T-helper 1 cell (primary cell): ENCODE measurements at regions not wholly inside any gene's neighbourhood (a gene's known extent, or its start where the extent isn't known, plus 50 kb on each side); places are given as distances from the start of the nearest gene placed in this dataset.
"Not testable (repeated sequence)": the region's sequence is repeated elsewhere in the genome, so short reads cannot be mapped to it uniquely, and the experiment has no call there.

Experiments used
- DNase-seq, 5 donors: peaks; one replicate each; pipeline ENCODE4 v3.0.0-alpha.2; 2012 to 2020

GRCh38 chr3:67167481-67167880, 169.4 kb downstream of the KBTBD8 start:
- DNase-seq, result no peak

- no peak for DNase-seq
Observed at GRCh38 chr3:67171841-67172240, 173.7 kb downstream of the KBTBD8 start.

DNA sequence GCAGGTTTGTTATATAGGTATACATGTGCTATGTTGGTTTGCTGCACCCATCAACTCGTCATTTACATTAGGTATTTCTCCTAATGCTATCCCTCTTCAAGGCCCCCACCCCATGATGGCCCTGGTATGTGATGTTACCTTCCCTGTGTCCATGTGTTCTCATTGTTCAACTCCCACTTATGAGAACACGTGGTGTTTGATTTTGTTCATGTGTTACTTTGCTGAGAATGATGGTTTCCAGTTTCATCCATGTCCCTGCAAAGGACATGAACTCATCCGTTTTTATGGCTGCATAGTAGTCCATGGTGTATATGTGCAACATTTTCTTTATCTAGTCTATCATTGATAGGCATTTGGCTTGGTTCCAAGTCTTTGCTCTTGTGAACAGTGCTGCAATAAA, 175.0 kb downstream of the KBTBD8 start:
- DNase-seq, result not testable (repeated sequence)

DNA sequence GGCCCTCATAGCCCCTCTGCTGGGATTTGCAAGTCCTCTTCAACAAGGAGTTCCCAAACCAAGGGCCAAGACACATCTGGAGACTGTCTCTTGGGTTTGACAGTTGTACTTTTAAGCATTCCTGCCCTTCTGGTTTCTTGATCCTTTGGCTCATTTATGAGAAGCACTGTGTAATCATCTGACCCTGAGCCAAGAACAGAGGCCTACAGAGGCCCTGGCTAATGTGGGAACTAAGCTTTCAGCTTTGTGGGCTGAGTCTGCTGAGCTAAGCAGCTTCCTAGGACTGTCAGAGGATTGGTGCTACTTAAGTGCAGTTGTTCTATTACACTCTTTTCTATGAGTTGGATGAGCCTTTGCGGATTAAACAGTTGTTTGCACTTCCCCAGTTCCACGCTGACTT, 178.3 kb downstream of the KBTBD8 start:
- DNase-seq, result no peak

DNA sequence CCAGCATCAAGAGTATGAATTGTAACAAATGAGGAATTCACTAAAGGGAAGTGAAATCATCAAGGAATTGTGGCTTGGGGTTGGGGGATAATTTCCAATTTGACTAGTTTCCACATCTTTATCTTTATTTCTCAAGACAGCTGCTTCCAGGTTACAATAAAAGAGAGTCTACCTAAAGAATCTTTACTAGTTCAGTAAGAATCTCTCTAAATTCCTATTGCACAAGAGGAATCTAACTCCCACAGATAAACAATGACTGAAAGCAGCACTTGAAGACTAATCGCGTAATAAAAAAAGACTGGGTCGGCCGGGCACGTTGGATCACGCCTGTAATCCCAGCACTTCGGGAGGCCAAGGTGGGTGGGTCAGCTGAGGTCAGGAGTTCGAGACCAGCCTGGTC, 194.4 kb downstream of the KBTBD8 start:
- no peak for DNase-seq

DNA sequence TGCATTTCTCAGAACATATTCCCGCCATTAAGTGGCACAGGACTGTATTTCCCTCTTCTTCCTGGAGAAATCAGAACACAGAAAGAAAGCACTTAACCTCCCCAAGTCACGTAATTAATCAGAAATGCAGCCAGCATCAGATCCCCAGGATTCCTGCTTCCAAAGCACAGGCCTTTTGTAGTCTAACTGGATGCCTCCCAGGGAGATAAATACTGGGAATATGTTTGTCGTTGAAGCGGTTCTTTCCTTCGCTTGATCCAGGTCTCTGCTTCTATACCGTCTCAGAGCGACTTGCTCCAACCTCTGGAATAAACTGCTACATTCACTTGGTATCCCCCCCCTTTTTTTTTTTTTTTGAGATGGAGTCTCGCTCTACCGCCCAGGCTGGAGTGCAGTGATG, 198.6 kb downstream of the KBTBD8 start:
- no peak for DNase-seq

- no peak for DNase-seq
Observed at GRCh38 chr3:67198374-67198773, 200.3 kb downstream of the KBTBD8 start.

- DNase-seq, result no peak
Observed at GRCh38 chr3:67200618-67201017, 202.5 kb downstream of the KBTBD8 start.

DNA sequence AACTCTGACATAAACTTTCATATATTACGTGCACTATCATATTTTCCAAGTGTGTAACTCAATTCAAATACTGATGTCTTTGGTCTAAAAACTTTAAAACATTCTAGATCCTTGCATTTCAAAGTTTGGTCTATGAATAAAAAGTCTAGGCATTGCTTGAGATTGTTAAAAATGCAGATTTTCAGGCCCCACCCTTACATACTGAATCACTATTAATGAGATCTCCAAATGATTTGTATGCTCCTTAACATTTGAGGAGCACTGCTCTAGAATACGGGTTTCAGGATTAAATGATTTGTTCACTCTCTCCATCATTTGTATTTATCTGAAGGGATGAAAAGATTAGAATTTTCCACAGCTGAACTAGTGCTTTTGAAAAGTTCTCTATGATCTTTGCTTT, 202.9 kb downstream of the KBTBD8 start:
- no peak for DNase-seq

DNA sequence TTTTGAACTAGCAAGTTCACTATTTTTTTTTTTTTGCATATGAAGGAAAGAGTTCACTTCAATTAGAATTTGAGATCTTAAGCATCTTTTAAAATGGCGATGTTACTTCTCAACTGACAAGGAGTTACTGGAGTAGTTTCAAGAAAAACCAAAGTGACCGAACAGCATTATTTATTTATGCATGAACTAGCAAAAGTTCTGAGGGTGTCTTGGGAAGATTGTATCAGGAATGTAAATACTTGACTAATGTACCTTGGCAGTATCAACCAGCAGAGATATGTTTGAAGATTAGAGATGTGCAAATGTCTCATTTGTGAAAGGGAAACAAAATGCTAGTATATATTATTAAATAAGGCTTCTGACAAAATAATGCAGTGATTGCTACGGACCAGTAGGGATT, 203.9 kb downstream of the KBTBD8 start:
- DNase-seq, result no peak

DNA sequence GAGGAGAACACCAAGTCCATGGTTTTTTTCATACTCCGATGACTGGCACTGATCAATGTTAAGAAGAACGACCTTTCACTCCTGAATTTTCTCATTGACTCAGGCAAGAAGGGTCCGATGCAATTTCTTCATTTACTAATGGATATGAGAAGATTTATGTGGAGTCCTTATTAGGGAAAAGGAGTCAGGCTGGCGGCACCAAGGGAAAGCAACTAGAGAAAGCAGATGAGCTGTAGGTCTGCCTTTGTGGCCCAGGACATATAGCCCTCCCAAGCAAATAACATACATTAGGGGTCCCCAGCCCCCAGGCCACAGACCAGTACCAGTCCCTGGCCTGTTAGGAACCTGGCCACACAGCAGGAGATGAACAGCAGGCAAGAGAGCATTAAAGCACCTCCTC, 206.8 kb downstream of the KBTBD8 start:
- no peak for DNase-seq

DNA sequence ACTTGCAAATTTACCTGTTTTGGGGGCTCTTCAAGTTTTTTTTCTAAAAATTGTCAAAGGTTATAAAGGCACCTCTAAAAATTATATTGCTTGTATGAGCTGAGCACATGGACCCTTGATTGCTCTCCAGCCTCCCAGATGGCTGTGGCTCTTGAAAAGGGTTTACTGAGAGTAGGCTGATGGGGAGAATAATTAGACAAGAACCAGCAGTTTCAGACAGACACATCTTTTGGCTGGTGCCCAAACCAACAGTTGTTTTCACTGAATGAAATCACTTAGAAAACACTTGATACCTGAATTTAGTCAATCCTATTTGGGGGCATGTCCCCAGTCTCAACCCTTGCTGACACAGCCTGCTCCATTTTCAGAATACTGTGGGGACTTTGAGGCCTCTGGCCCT, 217.6 kb downstream of the KBTBD8 start:
- no peak for DNase-seq

DNA sequence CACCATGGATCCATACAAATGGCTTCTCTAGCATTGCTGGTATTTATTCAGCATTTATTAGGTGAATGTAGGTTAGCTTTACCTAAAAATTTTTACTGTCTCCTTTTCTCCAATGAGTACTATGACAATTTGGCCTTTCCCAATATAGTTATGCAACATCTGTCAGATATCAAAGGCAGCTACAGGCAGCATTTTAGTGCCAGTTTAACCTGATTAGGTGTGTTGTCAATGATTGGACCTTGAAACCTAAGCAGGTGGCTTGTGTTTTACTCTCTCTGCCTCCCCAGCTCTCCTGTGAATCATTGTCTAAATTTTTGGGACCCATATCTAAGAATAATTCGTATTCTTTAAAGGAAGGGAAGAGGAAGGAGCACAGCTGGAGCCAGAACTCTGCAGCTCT, 228.9 kb downstream of the KBTBD8 start:
- DNase-seq, result no peak

- DNase-seq, result no peak
Observed at GRCh38 chr3:67228136-67228535, 230.0 kb downstream of the KBTBD8 start.

DNA sequence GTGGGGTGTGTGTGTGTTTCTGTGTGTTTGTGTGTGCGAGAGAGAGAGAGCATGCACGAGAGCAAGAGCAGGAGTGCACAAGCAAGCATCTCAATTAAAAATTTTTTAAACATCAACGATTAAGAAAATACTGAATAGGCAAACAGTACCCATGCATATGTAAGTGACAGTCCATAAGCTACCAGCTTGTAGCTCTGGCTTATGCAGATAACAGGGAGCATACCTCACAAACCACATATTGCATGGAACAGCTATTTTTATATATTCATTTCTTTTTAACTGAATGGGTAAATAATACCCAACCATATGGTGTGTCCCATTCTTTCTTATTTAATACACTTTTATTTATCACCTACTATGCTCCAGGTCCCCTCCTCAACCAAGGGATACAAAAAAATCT, 234.5 kb downstream of the KBTBD8 start:
- DNase-seq, result no peak

DNA sequence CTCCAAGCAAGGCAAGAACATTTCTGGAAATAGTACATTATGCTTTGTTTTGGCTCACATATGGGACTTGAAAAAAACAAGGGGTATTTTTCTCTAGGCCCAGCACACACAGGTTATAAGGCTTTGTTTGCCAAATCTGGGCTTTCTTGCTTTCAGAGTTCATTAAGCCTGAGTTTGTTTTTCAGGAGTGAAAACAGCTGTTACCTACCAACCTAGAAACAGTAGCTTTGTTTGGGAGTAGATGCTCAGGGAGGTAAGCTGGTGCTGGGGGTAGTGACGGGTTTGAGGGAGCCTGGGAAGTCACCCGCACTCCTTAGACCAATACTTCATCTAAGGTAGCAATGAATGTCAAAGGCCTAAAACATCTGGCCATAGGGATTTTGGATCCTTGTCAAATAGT, 241.2 kb downstream of the KBTBD8 start:
- no peak for DNase-seq

DNA sequence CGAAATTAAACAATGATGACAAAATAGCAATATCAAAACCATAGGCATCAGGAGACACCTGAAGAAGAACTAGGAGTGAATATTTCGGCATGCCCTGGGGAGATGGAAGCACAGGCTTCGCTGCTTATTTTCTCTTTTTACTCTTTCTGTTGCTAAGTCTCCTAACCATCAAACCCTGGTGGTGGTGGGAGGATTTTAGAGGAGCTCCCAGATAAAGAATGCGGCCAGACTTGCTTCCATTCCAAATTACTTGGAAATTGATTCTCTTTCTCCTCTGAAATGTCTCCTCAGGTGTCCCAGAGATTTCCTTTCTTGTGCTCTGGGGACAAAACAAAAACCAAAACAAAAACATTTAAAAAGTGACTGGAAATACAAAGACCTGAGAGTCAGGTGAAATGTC, 243.0 kb downstream of the KBTBD8 start:
- no peak for DNase-seq

- DNase-seq, result no peak
Observed at GRCh38 chr3:67244130-67244529, 246.0 kb downstream of the KBTBD8 start.

DNA sequence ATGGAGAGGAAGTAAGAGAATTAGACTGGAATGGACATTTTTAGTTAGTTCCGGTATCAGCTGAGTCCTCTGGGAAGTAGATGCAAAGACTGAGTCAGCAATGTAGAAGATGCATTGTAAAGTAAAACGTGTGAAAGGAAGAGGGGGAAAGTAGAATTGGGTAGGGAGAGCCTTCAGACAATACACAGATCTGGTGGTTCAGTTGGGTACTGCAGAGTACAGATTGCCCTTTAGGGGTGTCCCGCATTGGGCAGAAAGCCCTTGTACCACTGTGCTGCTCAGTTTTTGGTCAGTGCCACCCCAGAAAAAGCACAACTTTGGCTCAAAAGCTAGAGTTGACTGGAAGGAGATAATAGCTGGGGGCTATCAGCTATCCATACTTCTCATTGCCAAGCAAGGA, 247.4 kb downstream of the KBTBD8 start:
- DNase-seq, result no peak

DNA sequence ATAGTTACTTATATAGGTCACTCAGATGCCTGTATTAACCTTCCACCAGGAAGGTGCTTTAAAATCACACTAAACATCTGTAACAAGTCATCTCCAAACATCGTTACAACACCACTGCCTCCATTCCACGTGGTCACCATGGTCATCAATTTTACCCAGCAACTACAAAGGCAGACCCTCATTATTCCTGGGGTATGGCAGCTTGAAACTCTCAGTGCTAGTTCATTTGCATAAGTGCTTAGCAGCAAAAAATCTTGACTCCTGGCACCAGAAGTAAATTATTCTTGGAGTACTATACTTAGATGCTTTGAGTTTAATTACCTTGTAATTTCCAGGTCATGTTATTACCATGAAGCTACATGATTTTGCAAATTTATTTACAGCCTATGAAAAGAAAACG, 250.6 kb downstream of the KBTBD8 start:
- no peak for DNase-seq

DNA sequence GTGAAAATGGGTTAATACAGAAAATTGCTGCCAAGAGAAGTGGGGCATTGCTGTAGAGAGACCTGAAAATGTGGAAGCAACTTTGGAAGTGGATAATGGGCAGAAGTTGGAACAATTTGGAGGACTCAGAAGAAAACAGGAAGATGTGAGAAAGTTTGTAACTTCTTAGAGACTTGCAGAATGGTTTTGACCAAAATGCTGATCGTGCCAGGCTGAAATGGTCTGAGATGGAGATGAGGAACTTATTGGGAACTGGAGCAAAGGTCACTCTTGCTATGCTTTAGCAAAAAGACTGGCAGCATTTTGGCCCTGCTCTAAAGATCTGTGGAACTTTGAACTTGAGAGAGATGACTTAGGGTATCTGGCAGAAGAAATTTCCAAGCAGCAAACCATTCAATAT, 254.8 kb downstream of the KBTBD8 start:
- not testable (repeated sequence) for DNase-seq

DNA sequence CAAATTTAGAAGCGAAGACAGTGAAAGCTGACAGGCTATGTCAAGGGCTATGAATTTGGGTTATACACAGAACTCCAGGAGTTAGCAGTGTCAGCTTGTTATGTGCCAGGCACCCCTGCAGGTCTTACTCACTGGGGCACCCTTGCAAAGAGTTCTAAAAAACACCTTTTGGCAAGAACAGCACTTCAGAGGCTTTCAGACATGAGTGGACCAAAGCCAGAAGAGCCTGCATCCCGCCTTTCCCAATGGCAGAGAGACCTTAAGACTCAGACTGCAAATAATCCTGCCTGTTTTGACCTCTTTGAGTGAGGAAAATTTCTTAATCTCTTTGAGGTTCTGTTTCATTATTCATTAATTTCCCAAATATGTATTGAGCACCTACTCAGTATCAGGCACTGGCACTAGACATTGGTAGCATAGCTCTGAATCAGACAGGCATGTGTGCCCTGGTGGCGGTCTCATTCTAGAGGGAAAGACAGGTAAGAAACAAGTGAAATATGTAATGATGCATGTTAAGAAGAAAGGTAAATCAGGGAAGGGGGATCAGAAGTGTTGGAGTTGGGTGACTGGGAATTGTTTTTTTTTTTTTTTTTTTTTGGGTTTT, 280.0 kb downstream of the KBTBD8 start:
- no peak for DNase-seq

- no peak for DNase-seq
Observed at GRCh38 chr3:67286586-67286985, 288.5 kb downstream of the KBTBD8 start.

DNA sequence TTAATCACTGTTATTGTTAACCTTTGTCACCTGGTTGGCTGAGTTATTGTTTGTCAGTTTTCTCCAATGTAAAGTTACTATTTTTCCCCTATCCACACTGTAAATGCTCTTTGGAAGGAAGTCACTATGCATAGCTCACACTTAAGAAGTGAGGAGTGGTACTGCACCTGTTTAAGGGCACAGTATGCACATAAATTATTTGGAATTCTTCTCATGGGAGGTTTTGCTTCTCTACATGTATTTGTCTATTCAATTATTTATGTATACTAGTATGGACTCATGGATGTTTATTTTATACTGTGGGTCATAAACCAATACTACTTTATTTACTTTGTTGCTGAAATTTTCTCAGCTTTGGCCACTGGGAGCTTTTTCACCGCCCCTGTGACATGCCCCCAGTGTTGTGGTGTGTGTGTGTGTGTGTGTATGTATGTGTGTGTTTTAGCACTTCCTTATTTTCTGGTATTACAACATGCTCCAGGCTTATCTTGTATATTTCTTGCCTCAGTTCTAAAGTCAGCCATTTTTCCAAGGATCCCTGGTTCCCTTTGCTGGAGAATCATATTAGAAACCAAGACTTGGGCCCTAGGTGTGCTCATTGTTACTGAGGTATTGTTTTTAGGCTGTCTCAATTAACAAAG, 290.5 kb downstream of the KBTBD8 start:
- no peak for DNase-seq

DNA sequence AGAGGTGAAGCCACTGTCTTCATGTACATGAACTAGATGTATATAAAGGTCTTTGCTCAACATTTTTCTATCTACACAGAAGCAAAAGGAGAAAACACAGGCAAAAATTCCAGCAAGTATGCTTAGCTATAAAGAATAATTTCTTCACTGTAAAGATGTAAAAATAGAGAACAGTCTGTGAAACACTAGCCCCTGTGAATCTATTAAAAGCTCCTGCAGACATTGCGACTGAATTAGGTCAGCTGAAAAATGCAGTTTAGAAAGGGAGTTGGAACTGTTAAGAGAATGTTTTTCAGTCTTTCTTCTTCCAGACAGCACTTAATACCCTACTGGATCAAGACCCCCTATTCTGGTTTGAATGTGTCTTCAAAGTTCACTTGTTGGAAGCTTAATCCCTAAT, 291.5 kb downstream of the KBTBD8 start:
- no peak for DNase-seq
